ENCODE measurements at regions not wholly inside any gene's neighbourhood (a gene's known extent, or its start where the extent isn't known, plus 50 kb on each side); places are given as distances from the start of the nearest gene placed in this dataset.
"Not testable (repeated sequence)": the region's sequence is repeated elsewhere in the genome, so short reads cannot be mapped to it uniquely, and the experiment has no call there.

- no peak for DNase-seq (ENCODE audit: low read depth)
- H3K4me3 ChIP-seq (ENCODE audit: control insufficient read depth, low read depth, low read length): no peak overlapping the region
- no peak for TF ChIP-seq CTCF (conservative IDR thresholded peaks at IDR 0.05; ENCODE audit: control insufficient read depth, insufficient read depth, low read depth, low read length)
Observed at GRCh38 chr4:91653067-91653466, 650.7 kb upstream of the GRID2 start.

- no peak for DNase-seq (ENCODE audit: low read depth)
- no peak overlapping the region for H3K4me3 ChIP-seq (ENCODE audit: control insufficient read depth, low read depth, low read length)
- TF ChIP-seq CTCF (conservative IDR thresholded peaks at IDR 0.05; ENCODE audit: control insufficient read depth, insufficient read depth, low read depth, low read length): no peak
Observed at GRCh38 chr4:91681091-91681490, 622.7 kb upstream of the GRID2 start.

GRCh38 chr4:91681544-91681943 lies 622.2 kb upstream of the GRID2 start:
- TF ChIP-seq CTCF (conservative IDR thresholded peaks at IDR 0.05; ENCODE audit: control insufficient read depth, insufficient read depth, low read depth, low read length): no peak
- no peak for DNase-seq (ENCODE audit: low read depth)

DNA sequence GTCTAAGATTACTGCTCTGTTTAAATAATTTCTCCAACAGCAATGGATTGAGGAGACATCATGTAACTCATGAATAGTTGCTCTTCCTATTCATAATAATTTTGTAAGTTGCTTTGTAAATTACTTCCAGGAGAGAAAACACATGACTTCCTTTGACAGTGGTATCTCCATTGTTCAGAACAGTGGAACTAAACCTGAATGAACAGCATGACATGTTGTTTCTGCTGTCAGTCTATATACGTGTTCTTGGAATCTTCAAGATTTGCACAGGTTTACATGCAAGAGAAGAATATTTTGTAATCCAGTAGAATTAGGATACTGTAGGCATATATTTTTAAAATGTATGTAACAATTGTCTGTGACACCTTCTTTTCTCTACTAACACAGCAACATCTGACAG lies 618.8 kb upstream of the GRID2 start:
- no peak for TF ChIP-seq CTCF (conservative IDR thresholded peaks at IDR 0.05; ENCODE audit: control insufficient read depth, insufficient read depth, low read depth, low read length)
- no peak overlapping the region for H3K4me3 ChIP-seq (ENCODE audit: control insufficient read depth, low read depth, low read length)
- no peak for DNase-seq (ENCODE audit: low read depth)

More at GRCh38 chr4:91681544-91681943, 622.2 kb upstream of the GRID2 start:
- no peak overlapping the region for H3K4me3 ChIP-seq (ENCODE audit: control insufficient read depth, low read depth, low read length)

DNA sequence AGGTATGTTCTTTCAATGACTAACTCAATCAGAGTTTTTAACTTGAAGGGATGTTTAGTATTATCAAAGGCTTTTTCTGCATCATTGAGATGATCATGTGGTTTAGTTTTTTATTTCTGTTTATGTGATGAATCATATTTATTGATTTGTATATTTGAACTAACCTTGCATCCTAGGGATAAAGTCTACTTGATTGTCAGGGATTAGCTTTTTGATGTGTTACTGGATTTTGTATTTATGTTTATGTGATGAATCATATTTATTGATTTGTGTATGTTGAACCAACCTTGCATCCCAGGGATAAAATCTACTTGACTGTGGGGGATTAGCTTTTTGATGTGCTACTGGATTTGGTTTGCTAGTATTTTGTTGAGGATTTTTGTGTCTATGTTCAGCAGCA lies 615.4 kb upstream of the GRID2 start:
- H3K4me3 ChIP-seq (ENCODE audit: control insufficient read depth, low read depth, low read length): no peak overlapping the region
- TF ChIP-seq CTCF (conservative IDR thresholded peaks at IDR 0.05; ENCODE audit: control insufficient read depth, insufficient read depth, low read depth, low read length): no peak
- no peak for DNase-seq (ENCODE audit: low read depth)

GRCh38 chr4:91699691-91700090 lies 604.1 kb upstream of the GRID2 start:
- H3K4me3 ChIP-seq (ENCODE audit: control insufficient read depth, low read depth, low read length); DNase-seq (ENCODE audit: low read depth): not testable (repeated sequence)

DNA sequence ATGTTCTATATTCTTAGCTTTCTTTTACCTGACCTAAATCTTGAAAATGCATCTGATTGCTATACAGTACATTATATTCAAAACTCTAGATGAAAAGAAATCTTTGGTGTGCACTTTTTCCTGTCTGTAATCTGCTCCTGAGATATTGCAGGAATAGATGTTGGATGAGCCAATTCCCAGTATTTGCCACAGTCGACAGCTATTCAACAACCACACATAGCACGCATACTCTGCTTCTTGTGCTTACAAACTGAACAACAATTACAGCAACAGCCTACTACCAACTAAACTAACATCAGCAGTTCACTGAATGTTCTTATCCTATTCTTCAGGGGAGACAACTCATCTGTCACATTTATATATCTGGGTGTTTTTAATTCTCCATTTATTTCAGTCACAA lies 573.9 kb upstream of the GRID2 start:
- no peak overlapping the region for H3K4me3 ChIP-seq (ENCODE audit: control insufficient read depth, low read depth, low read length)
- no peak for DNase-seq (ENCODE audit: low read depth)
- no peak for TF ChIP-seq CTCF (conservative IDR thresholded peaks at IDR 0.05; ENCODE audit: control insufficient read depth, insufficient read depth, low read depth, low read length)
